ENCODE measurements at regions not wholly inside any gene's neighbourhood (a gene's known extent, or its start where the extent isn't known, plus 50 kb on each side); places are given as distances from the start of the nearest gene placed in this dataset.
"Not testable (repeated sequence)": the region's sequence is repeated elsewhere in the genome, so short reads cannot be mapped to it uniquely, and the experiment has no call there.

GRCh38 chr7:112942981-112943380 lies 143.6 kb downstream of the GPR85 start:
- ATAC-seq: no peak
- intact Hi-C loops (cut with DNase I): no loop called here

DNA sequence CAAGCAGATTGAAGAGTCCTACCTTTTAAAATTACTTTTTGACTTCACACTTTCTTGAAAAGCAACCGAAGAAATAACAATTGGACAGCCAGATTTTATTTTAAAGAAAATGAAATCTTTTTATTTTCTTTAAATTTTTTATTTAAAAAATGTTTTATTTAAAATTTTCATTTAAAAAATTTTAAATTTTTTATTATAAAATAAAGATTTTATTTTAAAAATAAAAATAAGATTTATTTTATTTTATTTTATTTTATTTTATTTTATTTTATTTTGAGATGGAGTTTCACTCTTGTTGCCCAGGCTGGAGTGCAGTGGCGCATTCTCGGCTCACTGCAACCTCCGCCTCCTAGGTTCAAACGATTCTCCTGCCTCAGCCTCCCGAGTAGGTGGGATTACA lies 144.5 kb downstream of the GPR85 start:
- DNase-seq (ENCODE audit: missing footprints); ATAC-seq; intact Hi-C loops (cut with DNase I): not testable (repeated sequence)

More at GRCh38 chr7:112942981-112943380, 143.6 kb downstream of the GPR85 start:
- DNase-seq (ENCODE audit: missing footprints): no peak

GRCh38 chr7:112940314-112940732 lies 146.3 kb downstream of the GPR85 start:
- ATAC-seq (peak; percentile 29), DNase-seq (ENCODE audit: missing footprints) (no peak)
- intact Hi-C loops (cut with DNase I): no loop called here

DNA sequence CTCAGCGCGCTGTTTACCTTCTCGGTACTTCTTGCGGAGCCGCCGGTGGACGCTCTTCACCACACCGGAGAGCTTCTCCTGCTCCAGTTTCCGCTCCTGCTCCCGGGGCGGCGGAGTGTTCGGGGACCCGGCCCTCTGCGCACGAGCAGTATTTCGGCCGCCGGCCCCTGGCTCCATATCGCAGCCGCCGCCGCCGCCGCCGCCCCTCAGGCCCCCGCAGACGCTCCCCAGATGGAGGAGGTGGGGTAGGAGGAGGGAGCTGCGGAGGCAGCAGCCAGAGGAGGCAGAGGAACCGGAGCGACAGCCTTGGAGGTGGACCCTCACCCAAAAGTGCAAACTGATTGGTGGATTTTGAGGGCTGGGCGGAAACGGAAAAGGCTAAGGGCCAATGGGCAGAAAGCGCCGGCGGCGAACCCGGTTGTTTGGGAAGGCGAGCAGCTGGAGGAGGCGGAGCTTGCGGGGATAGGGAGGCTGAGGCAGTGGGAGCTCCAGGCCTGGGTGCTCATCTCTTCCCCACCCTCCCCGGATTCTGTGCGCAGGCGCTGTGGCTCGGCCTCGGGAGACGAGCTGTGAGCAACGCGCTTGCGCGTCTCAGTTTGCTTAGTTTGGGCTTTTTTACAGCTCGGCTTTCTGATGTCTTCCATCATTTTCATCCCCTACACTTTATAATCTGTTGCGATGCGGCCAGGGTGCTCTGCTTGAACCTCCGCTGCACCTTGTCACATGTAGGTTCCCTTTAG lies 146.9 kb downstream of the GPR85 start:
- intact Hi-C loops (cut with DNase I): loop anchor here (5.0 kb wide), 1 partner anchor 178 kb away; the partner anchor contains the start of gene SMIM30
- DNase-seq (ENCODE audit: missing footprints) (peak; percentile 100), ATAC-seq (peak; percentile 100)

DNA sequence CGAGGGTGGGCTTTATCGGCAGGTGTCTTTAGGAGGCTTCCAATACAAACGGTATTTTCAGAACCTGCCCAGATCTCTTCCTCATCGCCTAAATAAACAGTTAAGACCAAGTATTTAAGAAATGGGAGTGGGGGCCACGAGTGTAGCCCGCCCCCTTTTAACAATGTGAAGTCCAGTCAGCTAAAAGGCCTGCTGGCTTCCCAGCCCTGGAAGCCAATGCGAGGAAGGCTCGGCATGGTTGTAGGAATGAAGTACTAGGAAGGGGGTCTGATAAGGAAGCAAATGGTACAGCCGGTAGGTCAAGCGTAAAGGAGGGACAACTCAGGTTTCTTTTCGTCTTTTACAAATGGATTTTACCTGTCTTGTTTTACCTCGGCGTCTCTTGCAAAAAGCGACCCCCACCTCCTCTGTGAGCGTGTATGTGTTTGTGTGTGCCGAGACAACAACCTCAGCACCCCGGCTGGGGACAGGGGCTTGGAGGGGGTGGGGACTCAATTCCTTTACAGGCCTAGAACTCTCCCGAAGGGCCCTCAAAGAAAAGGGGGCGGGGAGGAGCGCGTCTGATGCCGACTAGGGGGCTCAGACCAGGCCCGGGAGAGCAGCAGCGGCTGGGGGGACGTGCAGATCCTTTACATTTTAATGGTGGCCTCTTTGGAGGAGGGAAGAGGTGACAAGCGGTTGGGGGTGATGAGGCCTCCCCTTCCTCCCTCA lies 147.6 kb downstream of the GPR85 start:
- intact Hi-C loops (cut with DNase I): loop anchor here (5.0 kb wide), 1 partner anchor 178 kb away; the partner anchor contains the start of gene SMIM30
- peak; percentile 63 for DNase-seq (ENCODE audit: missing footprints)
- ATAC-seq: peak; percentile 1

GRCh38 chr7:112937651-112938415 lies 147.6 kb upstream of the TMEM168 start:
- no peak for DNase-seq (ENCODE audit: missing footprints)
- intact Hi-C loops (cut with DNase I): loop anchor here (5.0 kb wide), 1 partner anchor 179 kb away; the partner anchor contains the start of gene SMIM30
- ATAC-seq: no peak

GRCh38 chr7:112933598-112933997 lies 143.4 kb upstream of the TMEM168 start:
- ATAC-seq: no peak
- DNase-seq (ENCODE audit: missing footprints): no peak
- intact Hi-C loops (cut with DNase I): no loop called here

GRCh38 chr7:112930787-112931186 lies 140.6 kb upstream of the TMEM168 start:
- intact Hi-C loops (cut with DNase I): no loop called here
- no peak for DNase-seq (ENCODE audit: missing footprints)
- ATAC-seq: no peak

GRCh38 chr7:112929421-112929820 lies 139.2 kb upstream of the TMEM168 start:
- no peak for DNase-seq (ENCODE audit: missing footprints)
- no peak for ATAC-seq
- intact Hi-C loops (cut with DNase I): no loop called here

- intact Hi-C loops (cut with DNase I): no loop called here
- ATAC-seq: no peak
- no peak for DNase-seq (ENCODE audit: missing footprints)
Measured at GRCh38 chr7:112926018-112926417, 135.8 kb upstream of the TMEM168 start.

- ATAC-seq; DNase-seq (ENCODE audit: missing footprints); intact Hi-C loops (cut with DNase I): not testable (repeated sequence)
Measured at GRCh38 chr7:112922546-112922945, 132.4 kb upstream of the TMEM168 start.

DNA sequence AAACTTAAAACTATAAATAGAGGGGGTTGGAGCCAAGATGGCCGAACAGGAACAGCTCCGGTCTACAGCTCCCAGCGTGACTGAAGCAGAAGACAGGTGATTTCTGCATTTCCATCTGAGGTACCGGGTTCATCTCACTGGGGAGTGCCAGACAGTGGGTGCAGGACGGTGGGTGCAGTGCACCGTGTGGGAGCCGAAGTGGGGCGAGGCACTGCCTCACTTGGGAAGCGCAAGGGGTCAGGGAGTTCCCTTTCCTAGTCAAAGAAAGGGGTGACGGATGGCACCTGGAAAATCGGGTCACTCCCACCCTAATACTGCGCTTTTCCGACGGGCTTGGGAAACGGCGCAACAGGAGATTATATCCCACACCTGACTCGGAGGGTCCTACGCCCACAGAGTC lies 126.2 kb upstream of the TMEM168 start:
- DNase-seq (ENCODE audit: missing footprints); intact Hi-C loops (cut with DNase I); ATAC-seq: not testable (repeated sequence)

DNA sequence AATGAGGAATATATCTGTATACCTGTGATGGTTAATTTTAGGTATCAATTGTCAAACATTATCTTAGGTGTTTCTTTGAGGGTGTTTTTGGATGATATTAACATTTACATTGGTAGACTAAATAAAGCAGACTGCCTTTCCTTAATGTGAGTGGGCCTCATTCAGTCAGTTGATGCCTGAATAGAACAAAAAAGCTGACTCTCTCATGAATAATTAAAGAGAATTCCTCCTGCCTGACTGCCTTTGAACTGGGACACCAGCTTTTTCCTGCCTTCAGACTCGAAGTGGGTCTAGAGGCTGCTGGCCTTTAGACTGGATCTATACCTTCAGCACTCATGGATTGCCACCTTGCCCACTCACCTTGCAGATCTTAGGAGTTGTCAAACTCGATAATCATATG lies 117.9 kb upstream of the TMEM168 start:
- DNase-seq (ENCODE audit: missing footprints) (no peak), ATAC-seq (no peak)
- intact Hi-C loops (cut with DNase I): no loop called here

GRCh38 chr7:112907658-112908057 lies 117.5 kb upstream of the TMEM168 start:
- intact Hi-C loops (cut with DNase I): no loop called here
- DNase-seq (ENCODE audit: missing footprints): no peak
- ATAC-seq: no peak

DNA sequence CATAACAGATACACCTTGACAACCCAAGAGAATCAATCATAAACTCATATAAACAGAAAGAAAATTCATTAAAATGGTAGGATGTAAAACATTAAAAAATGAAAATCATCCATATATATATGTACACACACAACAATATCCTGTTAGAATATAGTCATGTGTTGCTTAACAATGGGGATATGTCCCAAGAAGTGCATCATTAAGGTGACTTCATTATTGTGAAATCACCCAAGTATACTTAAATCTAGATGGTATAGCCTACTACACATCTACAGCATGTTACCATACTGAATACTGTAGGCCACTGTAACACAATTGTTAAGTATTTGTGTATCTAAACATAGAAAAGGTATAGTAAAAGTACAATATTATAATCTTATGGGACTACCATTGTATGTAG lies 115.8 kb upstream of the TMEM168 start:
- no peak for DNase-seq (ENCODE audit: missing footprints)
- intact Hi-C loops (cut with DNase I): no loop called here

GRCh38 chr7:112905413-112905812 lies 115.2 kb upstream of the TMEM168 start:
- intact Hi-C loops (cut with DNase I): no loop called here
- DNase-seq (ENCODE audit: missing footprints): no peak
- no peak for ATAC-seq

More for the DNA sequence above, 115.8 kb upstream of the TMEM168 start:
- no peak for ATAC-seq

GRCh38 chr7:112898432-112899290 lies 108.5 kb upstream of the TMEM168 start:
- intact Hi-C loops (cut with DNase I): loop anchor here (1.0 to 5.0 kb wide), 2 partner anchors 231 to 348 kb away; no protein-coding TSS in a partner anchor
- DNase-seq (ENCODE audit: missing footprints) (no peak), ATAC-seq (peak; percentile 78)

- ATAC-seq (no peak), DNase-seq (ENCODE audit: missing footprints) (no peak)
- intact Hi-C loops (cut with DNase I): loop anchor here (1.0 to 5.0 kb wide), 2 partner anchors 231 to 348 kb away; no protein-coding TSS in a partner anchor
Measured at GRCh38 chr7:112897839-112898431, 107.7 kb upstream of the TMEM168 start.

All from Right ventricle myocardium inferior (tissue), 1 donor.